A549 (cell line): ENCODE measurements at regions not wholly inside any gene's neighbourhood (a gene's known extent, or its start where the extent isn't known, plus 50 kb on each side); places are given as distances from the start of the nearest gene placed in this dataset.

ENCODE experiments used
- ATAC-seq, 2 experiments: fragments of 200-7000 bp in 1 of 2; fragments of >200 bp in 1 of 2; cut with Nextera tagmentation in 1 of 2; cut with Tn5 transposase in 1 of 2; 3 replicates each; pipeline versions ENCODE4 v1.8.0 to v1.9.1; 2018 to 2020; ENCODE audit warnings: mild to moderate bottlenecking in 1 of 2, moderate library complexity in 1 of 2
- CTCF ChIA-PET: fragments of 300-600 bp; sonication (Branson Sonifier 250); formaldehyde crosslinking; extraction: SDS; loops from one replicate; lab custom pipeline; 2021; ENCODE audit warnings: antibody characterized with exemption, inconsistent platforms; lab: Yijun Ruan, JAX
- POLR2A ChIA-PET: fragments of 350-600 bp; formaldehyde crosslinking; extraction: SDS; loops from one replicate; lab custom pipeline; 2021; ENCODE audit warnings: antibody characterized with exemption, inconsistent platforms; lab: Yijun Ruan, JAX
- DNase-seq, 2 experiments: peaks; one replicate each; pipeline versions ENCODE4 v3.0.0 to v3.0.0-alpha.2; 2011 to 2016; ENCODE audit warnings: low read depth in 1 of 2, low spot score in 1 of 2
- FAIRE-seq: peaks from 2 replicates; lab custom pipeline; 2011; peaks lifted over from hg19 to GRCh38; lab: Jason Lieb, UNC
- H3K27ac ChIP-seq, 2 experiments: fragments of >200 bp; sonication (Bioruptor Twin); formaldehyde crosslinking; 3 replicates each; pipeline ENCODE4 v1.5.1; 2016 to 2017
- H3K4me1 ChIP-seq: fragments of >200 bp; sonication (Bioruptor Twin); formaldehyde crosslinking; 3 replicates; pipeline ENCODE4 v1.6.1; 2016
- H3K4me2 ChIP-seq: fragments of >200 bp; sonication (Bioruptor Twin); formaldehyde crosslinking; 3 replicates; pipeline ENCODE4 v1.6.1; 2016
- H3K4me3 ChIP-seq: fragments of >200 bp; sonication (Bioruptor Twin); formaldehyde crosslinking; 3 replicates; pipeline ENCODE4 v1.5.1; 2016
- H3K9me3 ChIP-seq: fragments of >200 bp; sonication (Bioruptor Twin); formaldehyde crosslinking; 3 replicates; pipeline ENCODE4 v1.6.1; 2016
- ESRRA ChIP-seq: fragments of 150-350 bp; IDR thresholded peaks from 2 replicates; pipeline ENCODE4 v1.6.1; 2014; ENCODE audit warnings: mild to moderate bottlenecking, low read length, borderline replicate concordance
- FOSL2 ChIP-seq, 2 experiments: fragments of 450-650 bp in 1 of 2; fragments of >200 bp in 1 of 2; sonication (Bioruptor Twin) in 1 of 2; formaldehyde crosslinking; IDR thresholded peaks; 2 replicates each; pipeline versions ENCODE4 v1.5.0 to v1.6.1; 2016 to 2020; ENCODE audit warnings: mild to moderate bottlenecking in 1 of 2, moderate library complexity in 1 of 2
- FOXS1 ChIP-seq: fragments of 250-450 bp; sonication (Bioruptor Pico); IDR thresholded peaks from 2 replicates; pipeline ENCODE4 v1.5.0; 2020; ENCODE audit warnings: mild to moderate bottlenecking, moderate library complexity
- HOXB13 ChIP-seq: fragments of 250-450 bp; sonication (Bioruptor Pico); IDR thresholded peaks from 2 replicates; pipeline ENCODE4 v1.5.0; 2020; ENCODE audit warnings: low read depth, mild to moderate bottlenecking, moderate library complexity
- HOXB5 ChIP-seq: fragments of 250-450 bp; sonication (Bioruptor Pico); IDR thresholded peaks from 2 replicates; pipeline ENCODE4 v1.5.0; 2020; ENCODE audit warnings: mild to moderate bottlenecking, moderate library complexity
- JUNB ChIP-seq: fragments of >200 bp; sonication (Bioruptor Twin); formaldehyde crosslinking; IDR thresholded peaks from 2 replicates; pipeline ENCODE4 v1.6.1; 2016
- MAZ ChIP-seq: fragments of 150-350 bp; IDR thresholded peaks from 2 replicates; pipeline ENCODE4 v1.6.1; 2014; ENCODE audit warnings: antibody characterized with exemption, low read depth, low read length, borderline replicate concordance
- MYC ChIP-seq: IDR thresholded peaks from 2 replicates; pipeline ENCODE4 v1.6.1; 2012; ENCODE audit warnings: mild to moderate bottlenecking, inconsistent platforms, low read length, improper control_type of control experiment, borderline replicate concordance
- NPAS2 ChIP-seq: fragments of 250-450 bp; sonication (Bioruptor Pico); IDR thresholded peaks from 2 replicates; pipeline ENCODE4 v1.8.0; 2022; ENCODE audit warnings: mild to moderate bottlenecking, moderate library complexity, borderline replicate concordance
- RAD21 ChIP-seq, 2 experiments: fragments of >200 bp in 1 of 2; sonication (Bioruptor Twin) in 1 of 2; formaldehyde crosslinking in 1 of 2; IDR thresholded peaks in 1 of 2; conservative IDR thresholded peaks in 1 of 2; 2 replicates in 1 of 2; 3 replicates in 1 of 2; pipeline ENCODE4 v1.6.1; 2012 to 2018; ENCODE audit warnings: inconsistent platforms in 1 of 2
- SMC3 ChIP-seq: fragments of >200 bp; sonication (Bioruptor Twin); formaldehyde crosslinking; IDR thresholded peaks from 3 replicates; pipeline ENCODE4 v1.6.1; 2018; ENCODE audit warnings: inconsistent platforms
- ZC3H11A ChIP-seq: fragments of 450-650 bp; IDR thresholded peaks from 2 replicates; pipeline ENCODE4 v1.6.1; 2014; ENCODE audit warnings: antibody characterized with exemption, mild to moderate bottlenecking
- ZFP36 ChIP-seq: fragments of 450-650 bp; IDR thresholded peaks from 2 replicates; pipeline ENCODE4 v1.6.1; 2014; ENCODE audit warnings: borderline replicate concordance; ENCODE audit not compliant: partially characterized antibody
- ZSCAN20 ChIP-seq: fragments of 250-450 bp; sonication (Bioruptor Pico); IDR thresholded peaks from 2 replicates; pipeline ENCODE4 v1.8.0; 2022; ENCODE audit warnings: mild to moderate bottlenecking, moderate library complexity
- whole genome bisulfite sequencing: methylation state at CpG from one replicate; pipeline ENCODE4 v1.1.6; 2017; ENCODE audit errors: missing lambda C conversion rate; 5-methylcytosine and 5-hydroxymethylcytosine counted together
- TF ChIP-seq, protein P1 (sequence below): fragments of 200-600 bp; sonication (generic); IDR thresholded peaks from 2 replicates; pipeline ENCODE4 v1.6.1; 2016; ENCODE audit warnings: antibody characterized with exemption, mild to moderate bottlenecking, moderate library complexity
- TF ChIP-seq, protein P2 (sequence below): IDR thresholded peaks from 2 replicates; pipeline ENCODE4 v1.6.1; 2012; ENCODE audit warnings: low read depth, borderline replicate concordance
- TF ChIP-seq, protein P3 (sequence below): fragments of 150-350 bp; IDR thresholded peaks from 2 replicates; pipeline ENCODE4 v1.6.1; 2014; ENCODE audit warnings: low read depth, mild to moderate bottlenecking, low read length
- TF ChIP-seq, protein P4 (sequence below): IDR thresholded peaks from 2 replicates; pipeline ENCODE4 v1.6.1; 2012
- TF ChIP-seq, protein P5 (sequence below): fragments of >200 bp; sonication (Bioruptor Twin); formaldehyde crosslinking; IDR thresholded peaks from 2 replicates; pipeline ENCODE4 v1.6.1; 2016
- TF ChIP-seq, protein P6 (sequence below): fragments of 250-450 bp; sonication (Bioruptor Pico); IDR thresholded peaks from 2 replicates; pipeline ENCODE4 v1.5.0; 2021; ENCODE audit warnings: mild to moderate bottlenecking, moderate library complexity, borderline replicate concordance

DNA sequence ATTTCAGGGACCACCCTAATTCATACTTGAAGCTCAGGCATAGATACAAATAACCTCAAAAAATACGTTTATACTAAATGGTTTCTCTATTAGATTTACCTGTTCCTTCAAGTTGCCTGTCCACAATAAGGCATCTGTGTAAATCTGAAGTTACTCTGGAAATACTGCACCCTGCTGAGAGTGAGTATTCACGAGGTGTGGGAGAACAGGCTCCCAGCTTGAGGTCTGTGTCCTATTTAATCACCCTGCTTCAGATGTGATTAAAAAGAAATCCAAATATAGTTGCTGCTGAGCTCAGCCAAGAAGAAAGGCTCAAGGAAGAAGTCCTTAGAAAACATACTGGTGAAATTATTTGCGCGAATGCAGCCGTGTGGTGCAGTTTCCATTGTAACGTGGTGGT lies 136.8 kb downstream of the KLF6 start:
- 66% methylated on average over 6 of the region's 6 CpGs for WGBS
- no peak for ATAC-seq
- H3K27ac ChIP-seq, result no peak overlapping the region

DNA sequence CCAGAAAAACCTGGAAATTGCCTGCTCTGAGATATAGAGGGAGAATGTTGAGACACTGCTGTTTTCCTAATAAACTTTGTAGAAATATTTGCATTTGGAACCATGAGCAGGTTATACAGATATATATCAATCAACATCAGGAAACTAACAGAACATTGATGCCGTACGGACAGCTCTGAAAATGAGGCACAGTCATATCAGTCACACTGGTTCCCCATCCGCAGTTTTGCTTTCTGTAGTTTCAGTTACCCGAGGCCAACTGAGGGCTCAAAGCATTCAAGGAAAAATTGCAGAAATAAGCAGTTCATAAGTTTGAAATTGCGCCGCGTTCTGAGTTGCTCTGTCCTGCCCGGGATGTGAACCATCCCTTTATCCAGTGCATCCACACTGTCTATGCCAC lies 137.9 kb downstream of the KLF6 start:
- ChIA-PET CTCF (no interaction called here), POLR2A (no interaction called here)
- H3K4me2 ChIP-seq, result no peak overlapping the region
- DNase-seq, result no peak
- no peak for ATAC-seq
- no peak for FAIRE-seq
- TF ChIP-seq JUNB, result no peak
- no peak for TF ChIP-seq RAD21 (conservative IDR thresholded peaks at IDR 0.05 in 1 of 2, IDR thresholded peaks at IDR 0.05 in 1 of 2)
- TF ChIP-seq, protein P1, sequence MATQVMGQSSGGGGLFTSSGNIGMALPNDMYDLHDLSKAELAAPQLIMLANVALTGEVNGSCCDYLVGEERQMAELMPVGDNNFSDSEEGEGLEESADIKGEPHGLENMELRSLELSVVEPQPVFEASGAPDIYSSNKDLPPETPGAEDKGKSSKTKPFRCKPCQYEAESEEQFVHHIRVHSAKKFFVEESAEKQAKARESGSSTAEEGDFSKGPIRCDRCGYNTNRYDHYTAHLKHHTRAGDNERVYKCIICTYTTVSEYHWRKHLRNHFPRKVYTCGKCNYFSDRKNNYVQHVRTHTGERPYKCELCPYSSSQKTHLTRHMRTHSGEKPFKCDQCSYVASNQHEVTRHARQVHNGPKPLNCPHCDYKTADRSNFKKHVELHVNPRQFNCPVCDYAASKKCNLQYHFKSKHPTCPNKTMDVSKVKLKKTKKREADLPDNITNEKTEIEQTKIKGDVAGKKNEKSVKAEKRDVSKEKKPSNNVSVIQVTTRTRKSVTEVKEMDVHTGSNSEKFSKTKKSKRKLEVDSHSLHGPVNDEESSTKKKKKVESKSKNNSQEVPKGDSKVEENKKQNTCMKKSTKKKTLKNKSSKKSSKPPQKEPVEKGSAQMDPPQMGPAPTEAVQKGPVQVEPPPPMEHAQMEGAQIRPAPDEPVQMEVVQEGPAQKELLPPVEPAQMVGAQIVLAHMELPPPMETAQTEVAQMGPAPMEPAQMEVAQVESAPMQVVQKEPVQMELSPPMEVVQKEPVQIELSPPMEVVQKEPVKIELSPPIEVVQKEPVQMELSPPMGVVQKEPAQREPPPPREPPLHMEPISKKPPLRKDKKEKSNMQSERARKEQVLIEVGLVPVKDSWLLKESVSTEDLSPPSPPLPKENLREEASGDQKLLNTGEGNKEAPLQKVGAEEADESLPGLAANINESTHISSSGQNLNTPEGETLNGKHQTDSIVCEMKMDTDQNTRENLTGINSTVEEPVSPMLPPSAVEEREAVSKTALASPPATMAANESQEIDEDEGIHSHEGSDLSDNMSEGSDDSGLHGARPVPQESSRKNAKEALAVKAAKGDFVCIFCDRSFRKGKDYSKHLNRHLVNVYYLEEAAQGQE, result no peak
- no peak for TF ChIP-seq ZSCAN20 (CRISPR knock-in tag)
- no peak for TF ChIP-seq FOSL2 (IDR thresholded peaks at IDR 0.05)
- TF ChIP-seq FOSL2 (CRISPR knock-in tag; IDR thresholded peaks at IDR 0.05), result no peak
- no peak for TF ChIP-seq ESRRA
- TF ChIP-seq, protein P2, sequence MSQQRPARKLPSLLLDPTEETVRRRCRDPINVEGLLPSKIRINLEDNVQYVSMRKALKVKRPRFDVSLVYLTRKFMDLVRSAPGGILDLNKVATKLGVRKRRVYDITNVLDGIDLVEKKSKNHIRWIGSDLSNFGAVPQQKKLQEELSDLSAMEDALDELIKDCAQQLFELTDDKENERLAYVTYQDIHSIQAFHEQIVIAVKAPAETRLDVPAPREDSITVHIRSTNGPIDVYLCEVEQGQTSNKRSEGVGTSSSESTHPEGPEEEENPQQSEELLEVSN, result no peak
- TF ChIP-seq, protein P3, sequence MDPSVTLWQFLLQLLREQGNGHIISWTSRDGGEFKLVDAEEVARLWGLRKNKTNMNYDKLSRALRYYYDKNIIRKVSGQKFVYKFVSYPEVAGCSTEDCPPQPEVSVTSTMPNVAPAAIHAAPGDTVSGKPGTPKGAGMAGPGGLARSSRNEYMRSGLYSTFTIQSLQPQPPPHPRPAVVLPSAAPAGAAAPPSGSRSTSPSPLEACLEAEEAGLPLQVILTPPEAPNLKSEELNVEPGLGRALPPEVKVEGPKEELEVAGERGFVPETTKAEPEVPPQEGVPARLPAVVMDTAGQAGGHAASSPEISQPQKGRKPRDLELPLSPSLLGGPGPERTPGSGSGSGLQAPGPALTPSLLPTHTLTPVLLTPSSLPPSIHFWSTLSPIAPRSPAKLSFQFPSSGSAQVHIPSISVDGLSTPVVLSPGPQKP, result no peak
- TF ChIP-seq SMC3, result no peak
- no peak for TF ChIP-seq ZFP36
- TF ChIP-seq HOXB5 (CRISPR knock-in tag), result no peak
- TF ChIP-seq, protein P4, sequence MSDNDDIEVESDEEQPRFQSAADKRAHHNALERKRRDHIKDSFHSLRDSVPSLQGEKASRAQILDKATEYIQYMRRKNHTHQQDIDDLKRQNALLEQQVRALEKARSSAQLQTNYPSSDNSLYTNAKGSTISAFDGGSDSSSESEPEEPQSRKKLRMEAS, result no peak
- no peak for TF ChIP-seq NPAS2 (CRISPR knock-in tag)
- TF ChIP-seq, protein P5, sequence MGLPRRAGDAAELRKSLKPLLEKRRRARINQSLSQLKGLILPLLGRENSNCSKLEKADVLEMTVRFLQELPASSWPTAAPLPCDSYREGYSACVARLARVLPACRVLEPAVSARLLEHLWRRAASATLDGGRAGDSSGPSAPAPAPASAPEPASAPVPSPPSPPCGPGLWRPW, result no peak
- no peak for TF ChIP-seq MAZ
- no peak for TF ChIP-seq MYC
- TF ChIP-seq, protein P6, sequence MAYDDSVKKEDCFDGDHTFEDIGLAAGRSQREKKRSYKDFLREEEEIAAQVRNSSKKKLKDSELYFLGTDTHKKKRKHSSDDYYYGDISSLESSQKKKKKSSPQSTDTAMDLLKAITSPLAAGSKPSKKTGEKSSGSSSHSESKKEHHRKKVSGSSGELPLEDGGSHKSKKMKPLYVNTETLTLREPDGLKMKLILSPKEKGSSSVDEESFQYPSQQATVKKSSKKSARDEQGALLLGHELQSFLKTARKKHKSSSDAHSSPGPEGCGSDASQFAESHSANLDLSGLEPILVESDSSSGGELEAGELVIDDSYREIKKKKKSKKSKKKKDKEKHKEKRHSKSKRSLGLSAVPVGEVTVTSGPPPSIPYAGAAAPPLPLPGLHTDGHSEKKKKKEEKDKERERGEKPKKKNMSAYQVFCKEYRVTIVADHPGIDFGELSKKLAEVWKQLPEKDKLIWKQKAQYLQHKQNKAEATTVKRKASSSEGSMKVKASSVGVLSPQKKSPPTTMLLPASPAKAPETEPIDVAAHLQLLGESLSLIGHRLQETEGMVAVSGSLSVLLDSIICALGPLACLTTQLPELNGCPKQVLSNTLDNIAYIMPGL, result no peak
- no peak for TF ChIP-seq ZC3H11A
- no peak for TF ChIP-seq FOXS1 (CRISPR knock-in tag)
- TF ChIP-seq HOXB13 (CRISPR knock-in tag), result no peak
- no peaks in the 10 kb centered on the region for H3K4me1 ChIP-seq
- H3K4me3 ChIP-seq, result no peak overlapping the region
- H3K9me3 ChIP-seq, result no peaks in the 10 kb centered on the region
- H3K27ac ChIP-seq, result no peak overlapping the region
- WGBS, result 87% methylated on average over 8 of the region's 8 CpGs

More for the DNA sequence above, 136.8 kb downstream of the KLF6 start:
- Histone ChIP-seq H3K4me1 (no peaks in the 10 kb centered on the region), H3K4me2 (no peak overlapping the region), H3K4me3 (no peak overlapping the region), H3K9me3 (no peaks in the 10 kb centered on the region)
- FAIRE-seq, result no peak
- no peak for DNase-seq
- CTCF ChIA-PET, result no interaction called here
- TF ChIP-seq, protein P2, result no peak
- TF ChIP-seq, protein P1, result no peak
- POLR2A ChIA-PET, result no interaction called here
